A673 (cell line): ENCODE measurements at regions not wholly inside any gene's neighbourhood (a gene's known extent, or its start where the extent isn't known, plus 50 kb on each side); places are given as distances from the start of the nearest gene placed in this dataset.

Experiments used
- EZH2 ChIP-seq: fragments of 200-600 bp; sonication (generic); IDR thresholded peaks from 2 replicates; pipeline ENCODE4 v1.6.1; 2017; ENCODE audit warnings: borderline replicate concordance, low read depth, mild to moderate bottlenecking, mixed read lengths, antibody characterized with exemption, low read length; ENCODE audit not compliant: poor library complexity, severe bottlenecking
- TF ChIP-seq, protein P1 (sequence below): fragments of 300-800, 200-600 bp; sonication (generic); conservative IDR thresholded peaks from 2 replicates; pipeline ENCODE4 v1.5.1; 2017; ENCODE audit warnings: low read depth, mild to moderate bottlenecking, antibody characterized with exemption, low read length, moderate library complexity, mixed read lengths

DNA sequence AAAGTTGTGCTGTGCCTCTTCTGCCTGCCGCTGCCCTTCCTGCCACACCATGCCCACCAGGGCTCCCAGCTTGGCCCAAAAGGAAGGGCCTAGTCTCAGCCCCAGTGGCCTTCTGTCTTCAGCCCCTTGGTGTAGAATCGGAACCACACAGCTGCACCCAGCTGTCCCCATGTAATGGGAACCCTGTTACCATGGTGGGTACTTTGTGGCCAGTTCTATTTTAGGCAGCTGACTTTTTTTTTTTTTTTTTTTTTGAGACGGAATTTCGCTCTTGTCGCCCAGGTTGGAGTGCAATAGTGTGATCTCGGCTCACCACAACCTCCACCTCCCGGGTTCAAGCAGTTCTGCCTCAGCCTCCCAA lies 163.3 kb upstream of the GSE1 start:
- TF ChIP-seq, protein P1, sequence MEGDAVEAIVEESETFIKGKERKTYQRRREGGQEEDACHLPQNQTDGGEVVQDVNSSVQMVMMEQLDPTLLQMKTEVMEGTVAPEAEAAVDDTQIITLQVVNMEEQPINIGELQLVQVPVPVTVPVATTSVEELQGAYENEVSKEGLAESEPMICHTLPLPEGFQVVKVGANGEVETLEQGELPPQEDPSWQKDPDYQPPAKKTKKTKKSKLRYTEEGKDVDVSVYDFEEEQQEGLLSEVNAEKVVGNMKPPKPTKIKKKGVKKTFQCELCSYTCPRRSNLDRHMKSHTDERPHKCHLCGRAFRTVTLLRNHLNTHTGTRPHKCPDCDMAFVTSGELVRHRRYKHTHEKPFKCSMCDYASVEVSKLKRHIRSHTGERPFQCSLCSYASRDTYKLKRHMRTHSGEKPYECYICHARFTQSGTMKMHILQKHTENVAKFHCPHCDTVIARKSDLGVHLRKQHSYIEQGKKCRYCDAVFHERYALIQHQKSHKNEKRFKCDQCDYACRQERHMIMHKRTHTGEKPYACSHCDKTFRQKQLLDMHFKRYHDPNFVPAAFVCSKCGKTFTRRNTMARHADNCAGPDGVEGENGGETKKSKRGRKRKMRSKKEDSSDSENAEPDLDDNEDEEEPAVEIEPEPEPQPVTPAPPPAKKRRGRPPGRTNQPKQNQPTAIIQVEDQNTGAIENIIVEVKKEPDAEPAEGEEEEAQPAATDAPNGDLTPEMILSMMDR: no peak
- TF ChIP-seq EZH2: no peak
